HEK293T (cell line): ENCODE measurements at regions not wholly inside any gene's neighbourhood (a gene's known extent, or its start where the extent isn't known, plus 50 kb on each side); places are given as distances from the start of the nearest gene placed in this dataset.

Experiments
- ARNT ChIP-seq: fragments of 450-650 bp; IDR thresholded peaks from 2 replicates; pipeline ENCODE4 v1.6.1; 2017; ENCODE audit warnings: mild to moderate bottlenecking
- BHLHE40 ChIP-seq: fragments of 450-650 bp; IDR thresholded peaks from 2 replicates; pipeline ENCODE4 v1.6.1; 2016; ENCODE audit warnings: mild to moderate bottlenecking, moderate library complexity, borderline replicate concordance
- ELF4 ChIP-seq: fragments of 450-650 bp; IDR thresholded peaks from 2 replicates; pipeline ENCODE4 v1.6.1; 2017; ENCODE audit warnings: antibody characterized with exemption
- FOXK2 ChIP-seq: fragments of 450-650 bp; IDR thresholded peaks from 2 replicates; pipeline ENCODE4 v1.6.1; 2016; ENCODE audit warnings: mild to moderate bottlenecking
- HDGF ChIP-seq: fragments of 450-650 bp; IDR thresholded peaks from 2 replicates; pipeline ENCODE4 v1.6.1; 2017; ENCODE audit warnings: antibody characterized with exemption, borderline replicate concordance
- LEF1 ChIP-seq: fragments of 450-650 bp; IDR thresholded peaks from 2 replicates; pipeline ENCODE4 v1.6.1; 2017; ENCODE audit warnings: mild to moderate bottlenecking, borderline replicate concordance
- PKNOX1 ChIP-seq: fragments of 450-650 bp; IDR thresholded peaks from 2 replicates; pipeline ENCODE4 v1.6.1; 2016
- SUZ12 ChIP-seq: fragments of 450-650 bp; IDR thresholded peaks from 2 replicates; pipeline ENCODE4 v1.6.1; 2016; ENCODE audit warnings: mild to moderate bottlenecking

DNA sequence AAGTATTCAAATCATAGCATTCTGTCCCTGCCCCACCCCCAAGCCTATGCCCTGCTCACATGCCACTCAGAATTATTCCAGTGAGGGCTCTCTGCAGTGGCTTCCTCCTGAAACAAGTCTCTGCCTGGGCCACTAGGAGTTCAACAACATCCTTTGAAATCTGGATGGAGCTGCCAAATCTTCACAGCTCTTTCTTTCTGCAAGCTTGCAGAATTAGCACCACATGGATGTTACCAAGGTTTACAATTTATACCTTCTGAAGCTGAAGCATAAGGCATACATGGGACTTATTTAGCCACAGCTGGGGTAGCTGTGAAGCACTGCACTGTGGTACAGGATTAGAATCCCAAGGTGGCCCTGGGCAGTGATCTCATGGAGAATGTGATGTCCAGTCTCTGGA is 577.5 kb downstream of the CD109 start:
- TF ChIP-seq ELF4 (no peak), SUZ12 (no peak), BHLHE40 (no peak), ARNT (no peak), FOXK2 (no peak), PKNOX1 (no peak), HDGF (no peak), LEF1 (no peak)
